Fibroblast of lung (primary cell): ENCODE measurements at regions not wholly inside any gene's neighbourhood (a gene's known extent, or its start where the extent isn't known, plus 50 kb on each side); places are given as distances from the start of the nearest gene placed in this dataset.

Source experiments
- DNase-seq, 2 donors: peaks; one replicate each; pipeline versions ENCODE4 v3.0.0 to v3.0.0-alpha.2; 2010; ENCODE audit warnings: low read depth in 2 of 2
- H2AFZ ChIP-seq: 2 replicates; pipeline ENCODE4 v1.5.1; 2012; ENCODE audit warnings: low read length, control low read depth, inconsistent platforms
- H3K27ac ChIP-seq: 2 replicates; pipeline ENCODE4 v1.5.1; 2011; ENCODE audit warnings: low read length, control low read depth; ENCODE audit not compliant: insufficient read depth
- H3K27me3 ChIP-seq: 2 replicates; pipeline ENCODE4 v1.5.1; 2011; ENCODE audit warnings: mild to moderate bottlenecking, low read length; ENCODE audit not compliant: control insufficient read depth, insufficient read depth
- H3K36me3 ChIP-seq: 2 replicates; pipeline ENCODE4 v1.5.1; 2011; ENCODE audit warnings: low read length; ENCODE audit not compliant: control insufficient read depth, insufficient read depth
- H3K4me1 ChIP-seq: 2 replicates; pipeline ENCODE4 v1.5.1; 2011; ENCODE audit warnings: low read length; ENCODE audit not compliant: control insufficient read depth, insufficient read depth; ENCODE audit errors: extremely low read depth
- H3K4me2 ChIP-seq: 2 replicates; pipeline ENCODE4 v1.5.1; 2011; ENCODE audit warnings: low read length, control low read depth; ENCODE audit not compliant: insufficient read depth; ENCODE audit errors: extremely low read depth
- H3K4me3 ChIP-seq, 4 experiments: fragments of 200-600 bp in 1 of 4; sonication (generic) in 1 of 4; replicated peaks in 1 of 4; 2 replicates each; pipeline ENCODE4 v1.5.1; 2011 to 2016; ENCODE audit warnings: low read length in 4 of 4, low read depth in 3 of 4, mild to moderate bottlenecking in 3 of 4, control low read depth in 2 of 4, inconsistent platforms in 1 of 4, mixed read lengths in 1 of 4; ENCODE audit not compliant: insufficient read depth in 1 of 4; ENCODE audit errors: control extremely low read depth in 1 of 4
- H3K79me2 ChIP-seq: 2 replicates; pipeline ENCODE4 v1.5.1; 2012; ENCODE audit warnings: mild to moderate bottlenecking, low read length, inconsistent platforms; ENCODE audit not compliant: control insufficient read depth, insufficient read depth
- H3K9ac ChIP-seq: 2 replicates; pipeline ENCODE4 v1.5.1; 2011; ENCODE audit warnings: mild to moderate bottlenecking, low read length, control low read depth; ENCODE audit not compliant: insufficient read depth
- H3K9me3 ChIP-seq: 2 replicates; pipeline ENCODE4 v1.5.1; 2012; ENCODE audit warnings: low read depth, low read length; ENCODE audit not compliant: control insufficient read depth, insufficient read depth
- H4K20me1 ChIP-seq: 2 replicates; pipeline ENCODE4 v1.5.1; 2011; ENCODE audit warnings: low read length; ENCODE audit not compliant: control insufficient read depth, insufficient read depth; ENCODE audit errors: extremely low read depth
- EZH2 ChIP-seq: IDR thresholded peaks from 2 replicates; pipeline ENCODE4 v1.5.1; 2012; ENCODE audit warnings: low read length, control low read depth, mild to moderate bottlenecking; ENCODE audit errors: missing control alignments
- TF ChIP-seq, protein P1 (sequence below), 2 donors: IDR thresholded peaks in 1 of 2; conservative IDR thresholded peaks in 1 of 2; 1 replicate in 1 of 2; 2 replicates in 1 of 2; pipeline ENCODE4 v1.5.1; 2011 to 2012; ENCODE audit warnings: low read length in 2 of 2, control low read depth in 1 of 2, inconsistent platforms in 1 of 2, low read depth in 1 of 2, mild to moderate bottlenecking in 1 of 2

GRCh38 chr4:180898305-180898704 lies 1344.9 kb upstream of the TENM3 start:
- H3K9ac ChIP-seq, result no peak overlapping the region
- no peak overlapping the region for H3K4me3 ChIP-seq
- no peaks in the 10 kb centered on the region for H3K4me1 ChIP-seq
- H4K20me1 ChIP-seq, result no peaks in the 10 kb centered on the region
- no peak overlapping the region for H2AFZ ChIP-seq
- H3K9me3 ChIP-seq, result no peaks in the 10 kb centered on the region
- H3K36me3 ChIP-seq, result no peaks in the 10 kb centered on the region
- no peak for DNase-seq
- no peak for TF ChIP-seq EZH2
- TF ChIP-seq, protein P1, sequence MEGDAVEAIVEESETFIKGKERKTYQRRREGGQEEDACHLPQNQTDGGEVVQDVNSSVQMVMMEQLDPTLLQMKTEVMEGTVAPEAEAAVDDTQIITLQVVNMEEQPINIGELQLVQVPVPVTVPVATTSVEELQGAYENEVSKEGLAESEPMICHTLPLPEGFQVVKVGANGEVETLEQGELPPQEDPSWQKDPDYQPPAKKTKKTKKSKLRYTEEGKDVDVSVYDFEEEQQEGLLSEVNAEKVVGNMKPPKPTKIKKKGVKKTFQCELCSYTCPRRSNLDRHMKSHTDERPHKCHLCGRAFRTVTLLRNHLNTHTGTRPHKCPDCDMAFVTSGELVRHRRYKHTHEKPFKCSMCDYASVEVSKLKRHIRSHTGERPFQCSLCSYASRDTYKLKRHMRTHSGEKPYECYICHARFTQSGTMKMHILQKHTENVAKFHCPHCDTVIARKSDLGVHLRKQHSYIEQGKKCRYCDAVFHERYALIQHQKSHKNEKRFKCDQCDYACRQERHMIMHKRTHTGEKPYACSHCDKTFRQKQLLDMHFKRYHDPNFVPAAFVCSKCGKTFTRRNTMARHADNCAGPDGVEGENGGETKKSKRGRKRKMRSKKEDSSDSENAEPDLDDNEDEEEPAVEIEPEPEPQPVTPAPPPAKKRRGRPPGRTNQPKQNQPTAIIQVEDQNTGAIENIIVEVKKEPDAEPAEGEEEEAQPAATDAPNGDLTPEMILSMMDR (conservative IDR thresholded peaks at IDR 0.05 in 1 of 2, IDR thresholded peaks at IDR 0.05 in 1 of 2; ENCODE audit: low read depth in 1 of 2, low read length in 2 of 2), result no peak
- no peaks in the 10 kb centered on the region for H3K79me2 ChIP-seq
- no peak overlapping the region for H3K27ac ChIP-seq
- no peaks in the 10 kb centered on the region for H3K27me3 ChIP-seq
- no peak overlapping the region for H3K4me2 ChIP-seq

- TF ChIP-seq, protein P1 (conservative IDR thresholded peaks at IDR 0.05 in 1 of 2, IDR thresholded peaks at IDR 0.05 in 1 of 2; ENCODE audit: low read depth in 1 of 2, low read length in 2 of 2), result no peak
- no peak for TF ChIP-seq EZH2
- H3K4me3 ChIP-seq, result no peak overlapping the region
- no peaks in the 10 kb centered on the region for H3K36me3 ChIP-seq
- no peak overlapping the region for H3K4me2 ChIP-seq
- H3K9ac ChIP-seq, result no peak overlapping the region
- H4K20me1 ChIP-seq, result no peaks in the 10 kb centered on the region
- H3K27ac ChIP-seq, result no peak overlapping the region
- no peaks in the 10 kb centered on the region for H3K4me1 ChIP-seq
- no peaks in the 10 kb centered on the region for H3K79me2 ChIP-seq
- DNase-seq, result peak in 1 of 2 donors; percentile 7
- H3K9me3 ChIP-seq, result no peaks in the 10 kb centered on the region
- H3K27me3 ChIP-seq, result no peaks in the 10 kb centered on the region
- H2AFZ ChIP-seq, result no peak overlapping the region
Measured at GRCh38 chr4:180900781-180901180, 1342.4 kb upstream of the TENM3 start.

DNA sequence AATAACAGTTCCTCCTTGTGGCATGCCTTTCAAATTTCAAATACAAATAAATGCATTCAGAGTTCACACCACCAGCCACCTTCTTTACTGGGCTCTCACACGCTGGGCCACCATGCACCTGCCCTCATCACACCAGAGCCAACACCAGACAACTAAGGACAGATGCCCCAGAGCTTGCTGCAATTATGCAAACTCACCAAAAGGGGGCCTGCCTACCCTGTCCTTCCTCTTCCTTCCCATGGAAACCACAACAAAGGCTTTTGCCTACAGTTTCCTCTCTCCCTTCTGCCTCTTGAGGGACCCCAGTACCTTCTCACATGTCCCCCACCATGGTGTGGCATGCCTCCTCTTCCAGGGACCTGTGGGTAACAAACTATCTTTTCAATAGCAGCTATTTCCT lies 1333.9 kb upstream of the TENM3 start:
- no peak overlapping the region for H3K4me3 ChIP-seq
- no peak overlapping the region for H3K4me2 ChIP-seq
- H3K27ac ChIP-seq, result no peak overlapping the region
- TF ChIP-seq, protein P1 (conservative IDR thresholded peaks at IDR 0.05 in 1 of 2, IDR thresholded peaks at IDR 0.05 in 1 of 2; ENCODE audit: low read depth in 1 of 2, low read length in 2 of 2), result peak; percentile 48 to 51
- no peak for TF ChIP-seq EZH2
- H3K79me2 ChIP-seq, result no peaks in the 10 kb centered on the region
- H3K27me3 ChIP-seq, result no peaks in the 10 kb centered on the region
- no peaks in the 10 kb centered on the region for H3K4me1 ChIP-seq
- H4K20me1 ChIP-seq, result no peaks in the 10 kb centered on the region
- H2AFZ ChIP-seq, result no peak overlapping the region
- H3K36me3 ChIP-seq, result no peaks in the 10 kb centered on the region
- peak in 1 of 2 donors; percentile 11 for DNase-seq
- H3K9me3 ChIP-seq, result no peaks in the 10 kb centered on the region
- no peak overlapping the region for H3K9ac ChIP-seq
